HCT116 (cell line): ENCODE measurements at regions not wholly inside any gene's neighbourhood (a gene's known extent, or its start where the extent isn't known, plus 50 kb on each side); places are given as distances from the start of the nearest gene placed in this dataset.

Experiments used
- CTCF ChIP-seq, 3 experiments: fragments of 200-600 bp in 1 of 3; sonication (generic) in 1 of 3; IDR thresholded peaks in 2 of 3; conservative IDR thresholded peaks in 1 of 3; 2 replicates each; pipeline ENCODE4 v1.5.1; 2012 to 2017; ENCODE audit warnings: low read depth in 2 of 3, low read length in 2 of 3, antibody characterized with exemption in 1 of 3, borderline replicate concordance in 1 of 3, control low read depth in 1 of 3, mild to moderate bottlenecking in 1 of 3, mixed read lengths in 1 of 3, mixed run types in 1 of 3, moderate library complexity in 1 of 3; ENCODE audit not compliant: insufficient read depth in 1 of 3
- EZH2 ChIP-seq: fragments of 200-600 bp; sonication (generic); IDR thresholded peaks from 2 replicates; pipeline ENCODE4 v1.6.1; 2017; ENCODE audit warnings: antibody characterized with exemption, mixed run types
- FOSL1 ChIP-seq: IDR thresholded peaks from 2 replicates; pipeline ENCODE4 v1.6.1; 2012; ENCODE audit warnings: low read depth
- JUND ChIP-seq: IDR thresholded peaks from 2 replicates; pipeline ENCODE4 v1.6.1; 2012
- POLR2A ChIP-seq: IDR thresholded peaks from 2 replicates; pipeline ENCODE4 v1.7.0; 2011; ENCODE audit warnings: borderline replicate concordance; ENCODE audit not compliant: insufficient read depth, insufficient read length; ENCODE audit errors: extremely low read depth
- POLR2AphosphoS5 ChIP-seq: IDR thresholded peaks from 2 replicates; pipeline ENCODE4 v1.6.1; 2011; ENCODE audit warnings: mild to moderate bottlenecking, low read depth, low read length, moderate library complexity
- YY1 ChIP-seq: IDR thresholded peaks from 2 replicates; pipeline ENCODE4 v1.6.1; 2011; ENCODE audit warnings: low read length, low read depth, moderate library complexity, mild to moderate bottlenecking; ENCODE audit not compliant: insufficient replicate concordance; ENCODE audit errors: extremely low read depth
- ZNF274 ChIP-seq: fragments of 200-500 bp; sonication (Bioruptor generic); IDR thresholded peaks from 2 replicates; pipeline ENCODE4 v1.6.1; 2014; ENCODE audit warnings: mild to moderate bottlenecking, low read depth, low read length, inconsistent platforms

GRCh38 chr1:189336115-189337100 lies 1141.3 kb downstream of the BRINP3 start:
- no peak for TF ChIP-seq YY1
- no peak for TF ChIP-seq CTCF (IDR thresholded peaks at IDR 0.05 in 2 of 3, conservative IDR thresholded peaks at IDR 0.05 in 1 of 3; ENCODE audit: borderline replicate concordance in 1 of 3, insufficient read depth in 1 of 3, low read depth in 2 of 3, low read length in 2 of 3)
- no peak for TF ChIP-seq EZH2
- TF ChIP-seq ZNF274 = no peak
- no peak for TF ChIP-seq POLR2AphosphoS5
- no peak for TF ChIP-seq POLR2A
- no peak for TF ChIP-seq FOSL1
- TF ChIP-seq JUND = no peak
